Stimulated activated CD4-positive, alpha-beta T cell treated with anti-CD3 and anti-CD28 coated beads, Interleukin-1b, Interleukin-23, amount 100 ng/mL, for 4 hours (primary cell): ENCODE measurements at regions not wholly inside any gene's neighbourhood (a gene's known extent, or its start where the extent isn't known, plus 50 kb on each side); places are given as distances from the start of the nearest gene placed in this dataset.
"Not testable (repeated sequence)": the region's sequence is repeated elsewhere in the genome, so short reads cannot be mapped to it uniquely, and the experiment has no call there.

Source experiments
- DNase-seq, 2 donors: peaks; one replicate each; pipeline ENCODE4 v3.0.0-alpha.2; 2020; ENCODE audit warnings: low read depth in 2 of 2

DNA sequence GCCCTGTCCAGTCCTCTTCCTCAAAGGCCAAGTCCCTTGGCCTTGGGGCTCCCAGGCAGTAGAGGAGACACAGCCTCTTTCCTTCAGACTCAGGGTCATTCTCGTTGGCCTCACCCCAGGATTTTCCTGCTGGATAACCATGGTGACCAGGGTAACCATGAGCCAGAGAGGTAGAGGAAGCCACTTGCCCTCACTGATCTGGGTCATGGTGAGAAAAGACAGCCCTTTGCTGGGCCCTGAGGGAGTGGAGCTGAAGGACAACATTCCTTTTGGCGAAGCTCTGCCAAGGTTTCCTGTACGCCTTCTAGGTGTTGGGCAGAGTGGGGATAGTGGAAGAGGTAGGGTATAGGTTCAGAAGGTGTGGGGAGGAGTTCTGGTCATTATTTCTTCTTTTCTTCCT, 53.1 kb upstream of the WNT4 start:
- no peak for DNase-seq

DNA sequence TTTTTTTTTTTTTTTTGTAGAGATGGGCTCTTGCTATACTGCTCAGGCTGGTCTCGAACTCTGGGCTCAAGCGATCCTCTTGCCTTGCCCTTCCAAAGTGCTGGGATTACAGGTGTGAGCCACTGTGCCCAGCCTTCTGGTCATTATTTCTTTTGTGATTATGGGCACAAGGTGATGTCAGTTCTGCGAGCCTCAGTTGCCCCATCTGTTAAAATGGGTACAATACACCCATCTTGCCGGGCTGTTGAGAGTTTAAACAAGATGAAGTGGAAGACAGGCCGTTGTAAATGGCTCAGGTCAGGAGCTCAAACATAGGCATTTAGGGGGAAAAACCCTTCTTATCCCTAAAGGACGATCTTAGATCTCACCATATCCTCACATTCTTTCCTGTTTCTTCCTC, 53.7 kb upstream of the WNT4 start:
- DNase-seq: no peak

DNA sequence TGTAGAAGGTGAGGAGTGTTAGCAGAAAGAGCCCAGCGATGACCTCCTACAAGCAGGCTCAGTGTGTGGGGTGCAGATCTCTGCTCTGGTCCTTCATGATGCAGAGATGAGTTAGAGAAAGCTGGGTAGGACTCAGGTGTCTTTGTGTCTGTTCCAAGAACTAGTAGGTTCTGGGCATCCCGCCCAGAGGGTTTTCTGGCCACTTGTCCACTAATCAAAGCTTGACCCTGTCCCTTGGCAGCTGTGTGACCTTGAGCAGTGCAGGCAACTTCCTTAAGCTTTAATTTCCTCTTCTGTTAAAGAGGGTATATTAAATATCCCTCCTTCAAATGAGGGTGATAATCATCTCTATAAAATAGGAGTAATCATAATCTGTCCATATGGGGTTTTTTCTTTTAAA, 54.7 kb upstream of the WNT4 start:
- DNase-seq: no peak

DNA sequence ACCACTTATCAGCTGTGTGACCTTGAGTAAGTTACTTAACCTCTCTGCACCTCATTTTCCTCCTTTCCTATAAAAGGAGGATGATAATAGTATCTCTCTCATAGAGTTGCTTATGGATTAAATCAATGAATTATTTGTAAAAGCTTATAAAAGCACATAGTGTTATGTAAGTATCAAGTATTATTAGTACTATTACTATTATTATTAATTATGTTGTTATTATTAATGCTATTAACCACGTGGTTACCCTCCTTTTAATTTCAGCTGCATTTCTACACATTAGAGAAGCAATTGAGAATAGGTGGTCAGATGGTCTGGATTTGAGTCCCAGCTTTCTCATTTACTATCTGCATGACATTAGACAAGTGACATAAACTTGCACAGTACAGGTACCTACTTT, 58.1 kb upstream of the WNT4 start:
- DNase-seq: no peak

DNA sequence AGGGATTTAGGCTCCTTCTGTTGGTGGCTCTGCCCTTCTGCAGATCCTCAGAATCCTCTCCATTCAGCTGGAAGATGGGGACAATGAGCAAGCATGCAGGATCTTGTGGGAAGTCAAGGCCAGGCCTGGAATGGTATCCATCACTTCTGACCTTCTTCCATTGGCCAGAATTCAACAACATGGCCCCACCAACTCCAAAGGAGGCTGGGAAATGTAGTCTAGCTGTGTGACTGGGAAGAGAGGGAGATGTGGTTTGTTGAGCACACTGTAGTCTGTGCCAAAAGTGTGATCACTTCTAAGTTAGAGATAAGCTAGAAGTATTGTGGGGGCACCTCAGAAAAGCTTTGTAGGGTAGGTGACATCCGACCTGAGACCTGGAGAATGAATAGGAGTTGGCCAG, 60.4 kb upstream of the WNT4 start:
- no peak for DNase-seq

DNA sequence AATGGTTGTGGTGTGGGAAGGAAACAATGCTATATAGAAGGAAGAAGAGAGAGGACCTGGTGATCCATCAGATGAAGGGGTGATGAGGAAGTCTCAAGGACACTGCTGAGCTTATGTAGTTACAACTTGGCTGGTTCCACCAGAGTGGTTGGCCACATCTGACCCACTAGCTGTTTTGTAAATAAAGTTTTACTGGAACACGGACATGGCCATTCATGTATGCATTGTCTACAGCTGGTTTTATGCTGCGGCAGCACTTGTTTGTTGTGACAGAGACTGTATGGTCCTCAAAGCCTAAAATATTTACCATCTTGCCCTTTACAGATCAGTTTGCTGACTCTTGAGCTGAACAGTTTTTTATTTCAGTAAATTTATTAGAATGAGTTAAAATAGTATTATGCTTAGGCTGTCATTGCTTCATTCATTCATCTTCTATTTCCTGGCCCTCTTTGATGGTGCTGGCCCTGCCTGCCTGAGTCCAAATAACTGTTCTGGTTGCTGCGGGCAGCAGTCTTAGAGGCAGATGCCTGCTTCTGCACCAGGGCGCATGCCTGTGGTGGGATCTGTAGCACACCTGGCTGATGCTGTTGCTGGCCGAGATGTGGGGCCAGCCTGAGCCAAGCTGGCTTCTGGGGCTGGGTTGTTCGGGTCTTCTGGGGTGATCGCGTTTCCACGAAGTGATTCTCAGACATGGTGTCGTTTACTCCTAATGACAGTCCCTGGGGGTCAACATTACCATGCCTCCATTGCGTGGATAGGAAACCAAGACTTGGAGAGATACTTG, 61.4 kb upstream of the WNT4 start:
- DNase-seq: no peak

DNA sequence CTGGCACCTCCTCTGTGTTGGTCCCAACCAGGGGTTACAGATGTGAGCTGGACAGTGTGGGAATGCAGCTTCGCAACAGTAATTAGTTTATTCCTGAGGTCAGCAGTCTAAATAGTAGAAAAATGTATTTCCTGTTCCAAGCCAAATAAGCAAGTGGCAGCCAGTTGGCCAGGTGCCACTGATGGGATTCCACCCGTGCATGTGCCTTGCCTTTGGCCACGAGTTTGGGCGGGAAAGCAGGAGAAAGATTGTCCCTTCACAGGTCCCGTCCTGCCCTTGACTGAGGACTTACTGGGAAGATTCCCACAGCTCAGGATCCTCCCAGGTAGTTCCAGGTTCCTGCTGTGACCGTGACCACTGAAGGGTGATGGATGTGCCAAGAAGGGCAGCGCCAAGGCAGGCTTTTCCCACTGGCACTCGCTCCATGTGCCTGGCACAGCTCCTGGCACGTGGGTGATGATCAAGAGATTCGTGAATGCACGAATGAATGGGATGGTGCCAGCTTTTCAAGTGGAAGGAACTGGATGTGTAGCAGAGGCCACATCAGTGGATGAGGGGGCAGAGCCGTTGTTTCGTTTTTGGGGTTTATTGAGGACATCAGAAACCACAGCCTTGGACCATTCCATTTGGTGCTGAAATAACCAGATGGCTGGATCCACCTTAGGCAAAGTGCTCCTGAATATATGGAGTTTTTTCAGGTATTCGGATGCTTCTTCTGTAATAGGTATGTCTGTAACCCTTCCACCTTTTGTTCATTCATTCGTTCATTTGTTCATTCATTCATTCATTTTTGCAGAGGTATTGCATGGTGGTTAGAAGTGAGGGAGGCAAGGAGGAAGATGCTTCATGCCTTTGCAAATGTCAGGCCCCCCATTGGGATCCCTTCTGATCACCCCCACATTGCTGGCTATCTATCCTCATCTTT, 62.4 kb upstream of the WNT4 start:
- DNase-seq: no peak

DNA sequence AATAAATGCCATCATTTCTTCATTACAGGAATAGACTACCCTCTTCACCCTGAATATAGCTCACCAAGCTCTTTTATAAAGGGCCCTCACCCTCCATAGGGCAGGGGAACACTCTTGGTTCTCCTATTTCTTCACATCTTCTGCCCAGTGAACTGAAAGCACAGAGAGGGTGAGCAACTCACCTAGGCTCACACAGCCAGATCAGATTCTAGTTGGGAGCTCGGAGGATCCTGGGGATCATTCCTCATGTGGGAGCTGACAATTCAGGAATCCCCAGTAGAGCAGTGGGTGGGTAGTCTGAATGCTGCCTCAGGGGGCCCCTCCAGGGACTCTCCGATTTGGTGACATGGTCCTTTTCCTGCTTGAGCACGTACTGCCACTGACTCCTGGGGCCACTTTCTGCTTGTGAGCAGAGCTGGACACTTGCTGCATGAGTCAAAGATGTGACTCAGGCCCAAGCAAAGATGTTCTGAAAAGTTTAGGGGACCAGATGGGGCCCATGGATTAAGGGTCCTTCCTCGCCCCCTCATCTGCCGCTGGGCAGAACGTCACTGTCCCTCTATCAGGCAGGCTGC, 63.7 kb upstream of the WNT4 start:
- no peak for DNase-seq

DNA sequence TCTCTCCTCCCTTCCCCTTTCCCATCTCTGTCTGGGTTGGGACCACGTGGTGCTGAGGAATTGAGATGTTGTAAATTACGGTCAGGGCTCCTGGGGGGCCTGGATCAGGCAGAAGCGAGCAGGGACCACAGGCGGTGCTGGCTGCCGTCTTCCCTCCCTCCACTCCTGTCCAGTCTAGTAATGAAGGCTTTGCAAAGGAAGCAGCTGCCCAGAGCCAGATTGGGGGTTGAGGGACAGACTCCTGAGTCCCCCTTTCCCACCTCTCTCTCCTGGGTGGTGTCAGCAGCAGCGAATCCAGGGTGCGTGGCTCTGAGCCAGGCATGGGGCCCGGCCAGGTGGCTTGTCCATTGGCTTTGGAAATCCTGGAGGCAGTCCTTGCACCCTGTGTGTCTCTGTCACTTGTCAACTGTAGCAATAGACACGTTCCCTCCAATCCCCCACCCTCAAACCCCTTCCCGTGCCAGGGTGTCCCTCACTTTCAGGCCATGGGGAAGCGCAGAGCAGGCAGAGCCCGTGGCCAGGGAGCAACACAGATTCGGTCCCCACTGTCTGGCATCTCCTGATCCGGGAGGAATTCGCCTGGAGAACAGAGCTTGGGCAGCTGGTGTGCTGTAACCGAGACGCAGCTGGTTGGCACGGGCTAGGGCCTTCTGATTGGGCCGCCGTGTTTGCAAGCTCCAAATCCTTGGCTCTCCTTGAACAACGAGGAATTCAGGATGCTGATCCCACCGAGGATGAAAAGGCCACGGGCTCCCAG, 64.8 kb upstream of the WNT4 start:
- DNase-seq: no peak

DNA sequence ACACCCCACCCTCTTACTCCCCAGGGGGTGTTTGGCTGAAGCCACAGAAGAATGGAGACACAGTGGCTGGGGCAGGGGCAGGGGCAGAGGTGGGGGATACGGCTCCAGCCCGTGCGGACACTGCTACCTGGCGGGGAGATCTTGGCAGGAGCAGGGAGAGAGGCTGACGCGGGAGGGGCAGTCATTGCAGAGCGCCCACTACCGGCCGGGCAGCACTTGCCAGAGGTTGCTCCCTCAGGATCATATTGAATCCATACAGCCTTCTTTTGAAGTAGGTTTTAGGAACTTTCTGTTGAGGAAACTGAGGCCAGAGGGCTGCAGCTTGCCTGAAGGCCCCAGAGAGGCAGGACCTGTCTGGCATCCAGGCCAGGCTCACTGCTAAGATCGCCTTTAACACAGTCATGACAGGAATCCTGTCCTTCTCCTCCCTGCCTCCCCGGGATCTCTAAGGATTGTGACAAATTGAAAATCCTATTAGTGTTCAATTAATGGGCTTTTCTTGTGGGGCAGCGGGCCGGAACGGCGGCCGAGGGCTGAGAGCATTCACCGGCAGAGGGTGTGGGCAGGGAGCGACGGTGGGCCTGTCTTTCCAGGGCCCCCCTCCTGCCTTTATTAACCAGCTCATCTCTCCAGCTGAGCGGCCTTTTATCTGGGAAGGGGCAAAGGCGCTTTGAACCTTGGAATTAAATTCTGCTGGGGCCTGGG, 65.5 kb upstream of the WNT4 start:
- no peak for DNase-seq

DNA sequence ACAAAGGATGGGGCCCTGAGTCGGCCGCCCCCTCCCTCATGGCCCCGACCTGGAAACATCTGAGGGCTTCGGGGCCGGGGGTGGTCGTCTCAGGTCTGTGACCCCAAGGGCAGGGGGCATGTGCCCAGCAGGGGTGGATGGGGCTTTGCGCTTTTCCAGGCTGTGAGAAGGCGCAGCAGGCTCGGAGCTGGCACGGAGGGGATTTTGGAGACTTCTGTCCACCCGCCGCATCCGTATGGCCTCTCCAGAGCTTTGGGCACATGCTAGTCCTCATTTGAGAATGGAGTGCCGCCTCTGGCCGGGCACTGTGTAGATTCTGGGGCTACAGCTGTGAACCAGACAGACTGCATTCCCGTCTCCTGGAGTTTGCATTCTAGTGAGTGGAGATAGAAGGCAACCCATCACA, 66.1 kb upstream of the WNT4 start:
- no peak for DNase-seq

DNA sequence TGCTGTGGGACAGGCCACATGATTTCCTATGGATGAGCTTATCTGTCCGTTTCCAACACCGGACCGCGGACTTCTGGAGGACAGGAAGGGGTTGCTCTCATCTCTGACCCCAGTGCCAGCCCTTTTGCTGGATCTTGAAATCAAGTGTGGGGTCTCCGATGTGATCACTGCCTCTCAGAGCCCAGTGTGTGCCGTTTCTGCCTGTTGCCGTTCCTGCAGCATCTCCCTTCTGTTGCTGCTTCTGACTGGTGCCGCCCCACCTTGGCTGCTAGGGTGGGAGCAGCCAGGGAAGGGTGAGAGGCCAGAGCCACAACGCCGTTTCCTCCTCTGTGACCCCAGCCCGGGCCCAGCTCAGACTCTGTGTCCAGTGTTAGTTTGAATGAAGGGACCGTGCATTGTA, 67.3 kb upstream of the WNT4 start:
- DNase-seq: no peak

DNA sequence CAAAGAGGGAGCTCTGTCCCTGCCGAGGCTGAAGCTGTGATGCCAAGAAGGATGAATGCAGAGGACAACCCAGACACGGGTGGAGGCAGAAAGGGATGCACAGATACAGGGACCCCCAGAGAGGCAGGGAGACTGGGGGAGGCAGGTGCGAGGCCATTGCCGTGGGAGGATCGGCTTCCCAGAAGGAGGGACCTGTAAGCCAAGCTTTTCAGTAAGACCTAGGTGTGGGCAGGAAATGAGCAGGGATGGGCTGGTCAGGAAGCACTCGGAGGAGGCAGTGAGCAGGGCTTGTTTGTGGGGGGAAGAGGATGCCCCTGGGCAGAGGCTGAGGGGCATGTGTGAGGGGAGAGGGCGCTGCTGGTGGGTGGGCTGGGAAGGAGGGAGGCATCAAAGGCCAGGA, 67.7 kb upstream of the WNT4 start:
- DNase-seq: no peak

DNA sequence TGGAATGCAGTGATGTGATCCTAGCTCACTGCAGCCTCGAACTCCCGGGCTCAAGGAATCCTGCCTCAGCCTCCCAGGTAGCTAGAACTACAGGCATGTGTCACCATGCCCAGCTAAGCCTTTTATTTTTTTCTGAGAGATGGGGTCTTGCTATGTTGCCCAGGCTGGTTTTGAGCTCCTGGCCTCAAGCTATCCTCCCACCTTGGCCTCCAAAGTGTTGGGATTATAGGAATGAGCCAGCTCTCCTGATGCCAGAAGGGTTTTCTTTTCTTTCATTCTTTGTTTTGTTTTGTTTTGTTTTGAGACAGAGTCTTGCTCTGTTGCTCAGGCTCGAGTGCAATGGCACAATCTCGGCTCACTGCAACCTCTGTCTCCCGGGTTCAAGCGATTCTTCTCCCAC, 68.6 kb upstream of the WNT4 start:
- not testable (repeated sequence) for DNase-seq

DNA sequence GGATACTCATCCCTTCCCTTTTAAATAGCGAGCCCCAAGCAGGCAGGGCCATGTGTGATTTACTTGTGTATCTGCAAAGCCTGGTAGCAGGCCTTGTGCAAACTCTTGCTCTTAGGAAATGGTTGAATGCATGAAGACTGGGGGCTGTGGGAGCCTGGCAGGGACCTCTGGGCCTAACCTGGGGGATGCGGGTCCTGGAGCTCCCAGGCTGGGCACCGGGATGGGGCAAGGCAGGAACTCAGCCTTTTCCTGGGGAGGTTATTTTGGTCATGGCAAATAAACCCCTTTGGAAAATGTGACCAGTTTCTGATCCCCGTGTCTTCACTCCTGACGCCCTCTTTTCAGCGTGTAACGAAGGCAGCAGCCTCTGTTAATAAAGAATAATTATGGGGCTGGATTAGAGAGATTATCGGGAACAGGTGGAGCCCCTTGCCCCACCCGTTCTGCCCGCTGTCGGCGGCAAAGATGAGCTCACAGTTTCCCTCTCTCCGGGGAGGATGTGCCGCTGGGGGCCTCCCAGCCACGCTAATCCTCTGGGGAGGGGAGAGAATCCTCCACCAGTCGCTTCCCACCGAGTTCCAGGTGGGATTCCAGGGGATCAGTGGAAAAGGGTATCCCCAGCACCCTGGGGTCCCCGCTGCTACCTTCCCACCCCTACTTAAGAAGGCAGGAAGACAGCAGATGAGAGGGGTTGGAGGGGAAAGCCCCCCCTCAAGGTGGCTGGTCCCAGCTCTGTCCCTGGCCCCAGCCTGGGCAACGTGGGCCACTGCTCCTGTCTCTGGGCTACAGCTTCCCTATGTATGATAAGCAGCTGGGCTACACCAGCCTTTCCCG, 69.7 kb upstream of the WNT4 start:
- no peak for DNase-seq

DNA sequence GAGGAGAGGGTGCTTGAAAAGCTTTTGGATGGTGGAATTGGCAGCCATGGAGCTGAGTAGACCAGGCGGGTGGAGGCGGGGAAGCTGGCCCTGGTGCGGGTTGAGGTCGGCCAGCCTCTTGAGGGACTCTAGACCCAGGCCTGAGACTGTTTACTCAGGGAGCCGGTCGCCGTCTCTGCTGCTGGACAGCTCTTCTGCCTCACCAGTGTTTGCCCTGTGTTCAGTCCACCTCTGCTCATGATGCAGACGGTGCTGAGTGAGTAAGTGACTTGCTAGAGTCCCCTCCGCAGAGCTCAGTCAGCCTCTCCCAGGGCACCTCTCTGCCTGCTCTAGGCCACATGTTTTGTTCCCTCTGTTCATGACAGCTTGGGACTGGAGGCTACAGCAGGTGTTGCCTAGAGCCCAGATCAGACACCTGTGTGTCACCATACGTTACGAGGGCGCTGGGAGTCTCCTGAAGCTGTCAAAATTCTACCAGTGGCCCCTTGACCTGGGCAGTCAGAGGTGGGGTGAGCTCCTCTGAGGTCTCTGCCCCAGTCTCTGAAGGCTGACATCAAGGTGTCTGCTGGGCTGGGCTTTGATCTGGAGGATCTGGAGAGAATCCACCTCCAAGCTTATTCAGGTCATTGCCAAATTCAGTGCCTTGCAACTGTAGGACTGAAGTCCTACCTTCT, 73.5 kb upstream of the WNT4 start:
- no peak for DNase-seq

DNA sequence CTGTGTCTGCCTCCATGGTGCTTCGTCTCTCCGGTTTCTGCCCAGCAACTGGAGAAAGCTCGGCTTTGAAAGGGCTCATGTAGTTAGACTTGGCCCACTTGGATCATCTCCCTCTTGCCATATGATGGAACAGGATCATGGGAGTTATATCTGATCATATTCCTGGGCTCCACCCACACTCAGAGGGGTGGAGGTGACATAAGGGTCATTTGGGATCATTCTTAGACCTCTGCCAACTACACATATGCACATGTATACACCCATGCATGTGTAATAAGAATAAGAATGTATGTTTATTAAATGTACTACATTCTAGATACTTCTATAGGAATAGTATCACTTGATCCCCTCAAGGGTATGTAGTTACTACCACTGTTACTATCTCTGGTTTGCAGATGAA, 74.1 kb upstream of the WNT4 start:
- DNase-seq: no peak

DNA sequence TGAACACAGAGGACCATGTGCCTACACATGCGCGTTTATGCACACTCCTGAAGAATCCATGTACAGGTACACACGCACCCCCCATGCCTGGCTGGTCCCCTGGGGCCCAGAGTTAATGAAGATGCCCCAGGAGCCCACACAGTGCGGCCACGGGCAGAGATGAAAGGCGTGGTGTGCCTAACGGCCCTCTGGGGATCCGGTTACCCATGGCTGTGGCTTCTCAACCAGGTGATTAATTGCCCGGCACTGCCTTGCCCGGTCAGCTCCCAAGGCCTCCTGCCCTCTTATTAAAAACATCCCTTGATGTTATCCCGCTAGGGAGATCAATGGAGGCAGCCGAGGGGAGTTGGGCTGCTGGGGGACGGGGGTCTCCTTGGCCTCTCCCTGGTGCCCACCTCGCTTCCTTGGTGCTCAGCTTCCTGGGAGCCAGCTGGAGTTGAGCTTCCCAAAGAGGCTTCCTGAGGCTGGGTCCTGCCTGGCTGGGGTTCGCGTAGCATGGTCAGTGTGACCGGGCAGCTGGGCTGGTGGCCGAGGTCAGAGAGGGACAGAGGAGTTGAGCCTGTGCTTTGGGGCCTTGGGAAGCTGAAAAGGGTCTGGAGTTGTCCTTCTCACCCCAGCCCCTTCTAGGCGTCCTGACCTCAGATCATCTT, 75.0 kb upstream of the WNT4 start:
- DNase-seq: no peak

DNA sequence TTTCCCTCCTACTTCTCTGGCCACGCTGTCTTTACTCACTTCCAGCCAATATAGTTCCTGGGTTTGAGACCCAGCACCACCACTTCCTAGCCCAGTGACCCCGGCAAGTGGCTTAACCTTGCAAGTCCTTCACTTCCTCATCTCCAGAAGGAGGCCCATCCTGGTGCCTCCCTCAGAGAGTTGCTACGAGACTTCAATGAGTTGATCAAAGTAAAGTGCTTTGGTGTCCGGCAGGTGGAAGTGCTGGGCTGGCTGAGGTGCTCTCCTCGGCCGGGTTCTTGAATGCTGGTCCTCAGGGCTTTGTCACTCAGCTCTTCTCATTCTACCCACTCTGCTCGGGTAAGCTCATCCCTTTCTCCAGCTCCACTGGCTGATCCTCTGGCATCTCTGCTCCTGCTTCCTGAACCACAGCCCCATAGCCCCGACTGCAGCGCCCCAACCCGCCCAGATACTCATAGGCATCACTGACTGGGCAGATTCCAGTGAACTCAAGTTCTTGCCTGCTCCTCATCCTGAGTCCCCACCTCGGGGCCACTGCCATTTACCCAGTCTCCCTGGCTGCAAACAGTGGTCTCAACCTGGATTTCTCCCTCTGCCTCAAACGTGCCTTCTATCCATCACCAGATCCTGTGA, 75.8 kb upstream of the WNT4 start:
- no peak for DNase-seq
